ENCODE measurements at regions not wholly inside any gene's neighbourhood (a gene's known extent, or its start where the extent isn't known, plus 50 kb on each side); places are given as distances from the start of the nearest gene placed in this dataset.

DNA sequence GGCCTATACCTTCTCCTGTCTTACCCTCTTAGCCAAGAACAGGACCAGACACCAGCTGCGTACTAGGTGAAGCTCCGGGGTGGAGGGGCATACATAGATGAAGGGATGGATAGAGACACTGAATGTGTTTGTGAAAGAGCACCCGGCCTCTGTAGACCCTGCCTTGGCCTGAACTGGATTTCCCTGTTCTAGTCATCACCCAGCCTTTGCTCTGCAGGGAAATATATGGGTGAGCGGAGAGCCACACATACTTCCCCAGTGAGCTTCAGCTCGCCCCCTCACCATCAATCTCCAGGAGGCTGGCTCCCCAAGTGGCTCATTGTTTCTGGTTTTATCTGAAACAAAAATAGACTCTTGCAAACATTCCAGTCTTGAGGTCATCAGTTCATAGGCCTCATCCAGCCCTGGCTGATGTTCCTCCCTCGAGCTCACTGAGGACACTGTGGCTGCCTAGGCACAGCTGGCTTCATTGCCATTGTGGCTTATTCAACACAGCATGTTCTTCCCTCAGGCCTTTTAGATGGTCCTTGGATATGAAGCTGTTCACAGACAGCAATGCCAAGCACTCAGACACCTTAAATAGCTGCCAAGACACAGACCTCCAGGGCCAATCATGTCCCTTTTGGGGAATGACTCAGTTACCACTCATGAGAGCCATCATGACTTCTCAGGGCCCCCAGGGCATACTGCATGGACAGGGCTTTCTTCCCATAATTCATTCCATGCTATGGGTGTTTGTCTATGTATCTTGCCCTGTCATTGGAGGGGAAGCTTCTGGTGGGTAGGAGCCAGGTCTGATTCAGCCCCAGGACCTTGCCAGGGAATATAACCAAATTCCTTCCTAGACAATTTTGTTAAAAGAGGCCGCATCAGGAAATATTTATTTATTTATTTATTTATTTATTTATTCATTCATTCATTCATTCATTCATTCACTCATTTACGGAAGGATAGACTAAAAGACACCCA lies 82.4 kb downstream of the TTC32 start:
- no peaks in the 10 kb centered on the region for H3K27me3 ChIP-seq (ENCODE audit: insufficient read depth, insufficient read length)
- TF ChIP-seq YY1 (IDR thresholded peaks at IDR 0.05; ENCODE audit: insufficient read depth, insufficient read length) = no peak
- no peak for TF ChIP-seq SUZ12 (IDR thresholded peaks at IDR 0.05; ENCODE audit: extremely low read depth, insufficient read depth, insufficient read length)
- TF ChIP-seq ZNF274 (IDR thresholded peaks at IDR 0.05; ENCODE audit: low read depth, low read length) = no peak
- no peak for DNase-seq (ENCODE audit: low read depth, low spot score)
- no peaks in the 10 kb centered on the region for H3K4me1 ChIP-seq (ENCODE audit: insufficient read depth, insufficient read length)
- H3K9ac ChIP-seq (ENCODE audit: insufficient read length, low read depth) = no peak overlapping the region
- no peak overlapping the region for H3K4me3 ChIP-seq (ENCODE audit: insufficient read length, low read depth)
- H3K9me3 ChIP-seq (ENCODE audit: insufficient read depth, low read length) = no peaks in the 10 kb centered on the region
- H3K36me3 ChIP-seq (ENCODE audit: insufficient read depth, insufficient read length, low read length) = no peaks in the 10 kb centered on the region

- Histone ChIP-seq H3K36me3 (ENCODE audit: insufficient read depth, insufficient read length, low read length) (no peaks in the 10 kb centered on the region), H3K9me3 (ENCODE audit: insufficient read depth, low read length) (no peaks in the 10 kb centered on the region), H3K27me3 (ENCODE audit: insufficient read depth, insufficient read length) (no peaks in the 10 kb centered on the region), H3K4me3 (ENCODE audit: insufficient read length, low read depth) (no peak overlapping the region), H3K4me1 (ENCODE audit: insufficient read depth, insufficient read length) (no peaks in the 10 kb centered on the region), H3K9ac (ENCODE audit: insufficient read length, low read depth) (no peak overlapping the region)
- DNase-seq (ENCODE audit: low read depth, low spot score) = no peak
- TF ChIP-seq ZNF274 (IDR thresholded peaks at IDR 0.05; ENCODE audit: low read depth, low read length) (no peak), SUZ12 (IDR thresholded peaks at IDR 0.05; ENCODE audit: extremely low read depth, insufficient read depth, insufficient read length) (no peak), YY1 (IDR thresholded peaks at IDR 0.05; ENCODE audit: insufficient read depth, insufficient read length) (no peak)
Measured at GRCh38 chr2:19818543-19818942, 83.2 kb downstream of the TTC32 start.

DNA sequence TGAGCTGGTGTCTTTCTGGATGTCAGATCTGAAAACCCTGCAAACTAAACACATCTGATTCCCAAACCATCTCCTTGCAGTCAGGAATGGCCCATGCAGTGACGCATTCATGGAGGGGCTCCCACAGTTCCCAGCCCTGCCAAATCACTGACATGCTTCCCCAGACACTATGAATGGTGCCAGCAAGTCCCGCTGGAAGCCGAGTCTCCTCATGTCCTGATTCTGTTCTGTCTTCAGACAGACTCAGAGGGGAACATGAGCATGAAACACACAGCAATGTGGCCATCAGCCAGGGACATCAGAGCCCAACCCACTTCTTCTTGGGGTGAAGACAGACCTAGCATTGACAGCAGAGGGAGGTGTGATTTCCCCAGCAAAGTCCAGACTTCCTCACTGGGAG lies 83.7 kb downstream of the TTC32 start:
- Histone ChIP-seq H3K4me1 (ENCODE audit: insufficient read depth, insufficient read length) (no peaks in the 10 kb centered on the region), H3K9ac (ENCODE audit: insufficient read length, low read depth) (no peak overlapping the region), H3K27me3 (ENCODE audit: insufficient read depth, insufficient read length) (no peaks in the 10 kb centered on the region), H3K4me3 (ENCODE audit: insufficient read length, low read depth) (no peak overlapping the region), H3K36me3 (ENCODE audit: insufficient read depth, insufficient read length, low read length) (no peaks in the 10 kb centered on the region), H3K9me3 (ENCODE audit: insufficient read depth, low read length) (no peaks in the 10 kb centered on the region)
- TF ChIP-seq ZNF274 (IDR thresholded peaks at IDR 0.05; ENCODE audit: low read depth, low read length) (no peak), YY1 (IDR thresholded peaks at IDR 0.05; ENCODE audit: insufficient read depth, insufficient read length) (no peak), SUZ12 (IDR thresholded peaks at IDR 0.05; ENCODE audit: extremely low read depth, insufficient read depth, insufficient read length) (no peak)
- no peak for DNase-seq (ENCODE audit: low read depth, low spot score)

DNA sequence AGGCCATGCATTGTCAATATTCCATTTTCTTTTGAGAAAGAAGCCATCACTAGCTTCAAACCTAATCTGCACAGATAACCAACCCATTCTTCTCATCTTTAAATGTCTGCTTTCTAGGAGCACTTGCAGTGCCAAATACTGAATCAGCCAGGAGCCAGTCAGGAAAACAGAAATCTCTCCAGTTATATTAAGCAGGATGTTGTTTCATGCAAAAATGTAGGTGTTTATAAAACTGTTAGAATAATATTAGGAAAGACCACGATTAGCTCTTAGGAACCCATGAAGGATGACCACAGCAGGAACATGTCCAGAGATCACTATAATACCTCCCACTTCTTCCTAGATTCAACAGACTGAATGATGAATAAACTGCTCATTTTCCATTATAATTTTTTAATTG lies 86.0 kb downstream of the TTC32 start:
- H3K4me1 ChIP-seq (ENCODE audit: insufficient read depth, insufficient read length) = no peaks in the 10 kb centered on the region
- H3K9ac ChIP-seq (ENCODE audit: insufficient read length, low read depth) = no peak overlapping the region
- H3K36me3 ChIP-seq (ENCODE audit: insufficient read depth, insufficient read length, low read length) = no peaks in the 10 kb centered on the region
- no peak overlapping the region for H3K4me3 ChIP-seq (ENCODE audit: insufficient read length, low read depth)
- no peaks in the 10 kb centered on the region for H3K9me3 ChIP-seq (ENCODE audit: insufficient read depth, low read length)
- TF ChIP-seq ZNF274 (IDR thresholded peaks at IDR 0.05; ENCODE audit: low read depth, low read length) = no peak
- no peak for TF ChIP-seq SUZ12 (IDR thresholded peaks at IDR 0.05; ENCODE audit: extremely low read depth, insufficient read depth, insufficient read length)
- TF ChIP-seq YY1 (IDR thresholded peaks at IDR 0.05; ENCODE audit: insufficient read depth, insufficient read length) = no peak
- DNase-seq (ENCODE audit: low read depth, low spot score) = no peak
- no peaks in the 10 kb centered on the region for H3K27me3 ChIP-seq (ENCODE audit: insufficient read depth, insufficient read length)

- Histone ChIP-seq H3K36me3 (ENCODE audit: insufficient read depth, insufficient read length, low read length) (no peaks in the 10 kb centered on the region), H3K4me1 (ENCODE audit: insufficient read depth, insufficient read length) (no peaks in the 10 kb centered on the region), H3K27me3 (ENCODE audit: insufficient read depth, insufficient read length) (no peaks in the 10 kb centered on the region), H3K9ac (ENCODE audit: insufficient read length, low read depth) (no peak overlapping the region), H3K9me3 (ENCODE audit: insufficient read depth, low read length) (no peaks in the 10 kb centered on the region), H3K4me3 (ENCODE audit: insufficient read length, low read depth) (no peak overlapping the region)
- TF ChIP-seq SUZ12 (IDR thresholded peaks at IDR 0.05; ENCODE audit: extremely low read depth, insufficient read depth, insufficient read length) = no peak
- no peak for TF ChIP-seq YY1 (IDR thresholded peaks at IDR 0.05; ENCODE audit: insufficient read depth, insufficient read length)
- TF ChIP-seq ZNF274 (IDR thresholded peaks at IDR 0.05; ENCODE audit: low read depth, low read length) = no peak
- DNase-seq (ENCODE audit: low read depth, low spot score) = no peak
Measured at GRCh38 chr2:19812166-19812565, 89.6 kb downstream of the TTC32 start.

- no peak overlapping the region for H3K4me3 ChIP-seq (ENCODE audit: insufficient read length, low read depth)
- no peaks in the 10 kb centered on the region for H3K4me1 ChIP-seq (ENCODE audit: insufficient read depth, insufficient read length)
- no peak overlapping the region for H3K9ac ChIP-seq (ENCODE audit: insufficient read length, low read depth)
- H3K9me3 ChIP-seq (ENCODE audit: insufficient read depth, low read length) = no peaks in the 10 kb centered on the region
- no peak for DNase-seq (ENCODE audit: low read depth, low spot score)
- H3K27me3 ChIP-seq (ENCODE audit: insufficient read depth, insufficient read length) = no peaks in the 10 kb centered on the region
- no peaks in the 10 kb centered on the region for H3K36me3 ChIP-seq (ENCODE audit: insufficient read depth, insufficient read length, low read length)
- no peak for TF ChIP-seq ZNF274 (IDR thresholded peaks at IDR 0.05; ENCODE audit: low read depth, low read length)
- TF ChIP-seq YY1 (IDR thresholded peaks at IDR 0.05; ENCODE audit: insufficient read depth, insufficient read length) = no peak
- no peak for TF ChIP-seq SUZ12 (IDR thresholded peaks at IDR 0.05; ENCODE audit: extremely low read depth, insufficient read depth, insufficient read length)
Measured at GRCh38 chr2:19811186-19811585, 90.6 kb downstream of the TTC32 start.

- Histone ChIP-seq H3K9me3 (ENCODE audit: insufficient read depth, low read length) (no peaks in the 10 kb centered on the region), H3K27me3 (ENCODE audit: insufficient read depth, insufficient read length) (no peaks in the 10 kb centered on the region), H3K36me3 (ENCODE audit: insufficient read depth, insufficient read length, low read length) (no peaks in the 10 kb centered on the region), H3K4me1 (ENCODE audit: insufficient read depth, insufficient read length) (no peaks in the 10 kb centered on the region), H3K9ac (ENCODE audit: insufficient read length, low read depth) (no peak overlapping the region), H3K4me3 (ENCODE audit: insufficient read length, low read depth) (no peak overlapping the region)
- no peak for DNase-seq (ENCODE audit: low read depth, low spot score)
- TF ChIP-seq SUZ12 (IDR thresholded peaks at IDR 0.05; ENCODE audit: extremely low read depth, insufficient read depth, insufficient read length) (no peak), YY1 (IDR thresholded peaks at IDR 0.05; ENCODE audit: insufficient read depth, insufficient read length) (no peak), ZNF274 (IDR thresholded peaks at IDR 0.05; ENCODE audit: low read depth, low read length) (no peak)
Measured at GRCh38 chr2:19810637-19811036, 91.1 kb downstream of the TTC32 start.
